Suprapubic skin (tissue), 4 donors: ENCODE measurements at regions not wholly inside any gene's neighbourhood (a gene's known extent, or its start where the extent isn't known, plus 50 kb on each side); places are given as distances from the start of the nearest gene placed in this dataset.

ENCODE experiments used
- DNase-seq, 2 donors: peaks; one replicate each; pipeline ENCODE4 v3.0.0-alpha.2; 2019; ENCODE audit warnings: low spot score in 2 of 2
- H3K27ac ChIP-seq: fragments of 200-600 bp; sonication (generic); one replicate; pipeline ENCODE4 v1.5.1; 2019
- H3K27me3 ChIP-seq: fragments of 200-600 bp; sonication (generic); one replicate; pipeline ENCODE4 v1.5.1; 2019
- H3K36me3 ChIP-seq: fragments of 200-600 bp; sonication (generic); one replicate; pipeline ENCODE4 v1.5.1; 2019
- H3K4me1 ChIP-seq: fragments of 200-600 bp; sonication (generic); one replicate; pipeline ENCODE4 v1.5.1; 2019
- H3K4me3 ChIP-seq: fragments of 200-600 bp; sonication (generic); one replicate; pipeline ENCODE4 v1.5.1; 2019; ENCODE audit warnings: mild to moderate bottlenecking
- H3K9me3 ChIP-seq: fragments of 200-600 bp; sonication (generic); one replicate; pipeline ENCODE4 v1.5.1; 2019
- EP300 ChIP-seq: sonication (generic); formaldehyde crosslinking; IDR thresholded peaks from one replicate; pipeline ENCODE4 v1.6.1; 2017; ENCODE audit warnings: antibody characterized with exemption
- POLR2A ChIP-seq, 2 donors: fragments of 450-650 bp; IDR thresholded peaks; one replicate each; pipeline ENCODE4 v1.6.1; 2017; ENCODE audit warnings: antibody characterized with exemption in 2 of 2, mild to moderate bottlenecking in 2 of 2, moderate library complexity in 2 of 2
- POLR2AphosphoS5 ChIP-seq, 3 donors: sonication (generic); formaldehyde crosslinking; IDR thresholded peaks; one replicate each; pipeline ENCODE4 v1.6.1; 2017; ENCODE audit warnings: antibody characterized with exemption in 3 of 3
- WGBS: methylation state at CpG from one replicate; pipeline ENCODE4 v1.1.5; 2018; 5-methylcytosine and 5-hydroxymethylcytosine counted together
- TF ChIP-seq, protein P1 (sequence below), 2 donors: fragments of 200-600 bp in 1 of 2; fragments of 450-650 bp in 1 of 2; sonication (generic) in 1 of 2; IDR thresholded peaks; one replicate each; pipeline ENCODE4 v1.5.1; 2016 to 2019; ENCODE audit warnings: antibody characterized with exemption in 2 of 2, mild to moderate bottlenecking in 1 of 2, moderate library complexity in 1 of 2

- no peaks in the 10 kb centered on the region for H3K9me3 ChIP-seq
- no peaks in the 10 kb centered on the region for H3K4me1 ChIP-seq
- DNase-seq: no peak
- no peaks in the 10 kb centered on the region for H3K36me3 ChIP-seq
- WGBS: 94% methylated on average over 1 of the region's 1 CpG
- no peak overlapping the region for H3K4me3 ChIP-seq
- no peak overlapping the region for H3K27ac ChIP-seq
- H3K27me3 ChIP-seq: no peaks in the 10 kb centered on the region
- TF ChIP-seq POLR2AphosphoS5 (IDR thresholded peaks at IDR 0.05) (no peak), POLR2A (IDR thresholded peaks at IDR 0.05) (no peak), EP300 (no peak)
- TF ChIP-seq, protein P1, sequence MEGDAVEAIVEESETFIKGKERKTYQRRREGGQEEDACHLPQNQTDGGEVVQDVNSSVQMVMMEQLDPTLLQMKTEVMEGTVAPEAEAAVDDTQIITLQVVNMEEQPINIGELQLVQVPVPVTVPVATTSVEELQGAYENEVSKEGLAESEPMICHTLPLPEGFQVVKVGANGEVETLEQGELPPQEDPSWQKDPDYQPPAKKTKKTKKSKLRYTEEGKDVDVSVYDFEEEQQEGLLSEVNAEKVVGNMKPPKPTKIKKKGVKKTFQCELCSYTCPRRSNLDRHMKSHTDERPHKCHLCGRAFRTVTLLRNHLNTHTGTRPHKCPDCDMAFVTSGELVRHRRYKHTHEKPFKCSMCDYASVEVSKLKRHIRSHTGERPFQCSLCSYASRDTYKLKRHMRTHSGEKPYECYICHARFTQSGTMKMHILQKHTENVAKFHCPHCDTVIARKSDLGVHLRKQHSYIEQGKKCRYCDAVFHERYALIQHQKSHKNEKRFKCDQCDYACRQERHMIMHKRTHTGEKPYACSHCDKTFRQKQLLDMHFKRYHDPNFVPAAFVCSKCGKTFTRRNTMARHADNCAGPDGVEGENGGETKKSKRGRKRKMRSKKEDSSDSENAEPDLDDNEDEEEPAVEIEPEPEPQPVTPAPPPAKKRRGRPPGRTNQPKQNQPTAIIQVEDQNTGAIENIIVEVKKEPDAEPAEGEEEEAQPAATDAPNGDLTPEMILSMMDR (IDR thresholded peaks at IDR 0.05): no peak
Observed at GRCh38 chr12:115093261-115093660, 409.3 kb upstream of the TBX3 start.

DNA sequence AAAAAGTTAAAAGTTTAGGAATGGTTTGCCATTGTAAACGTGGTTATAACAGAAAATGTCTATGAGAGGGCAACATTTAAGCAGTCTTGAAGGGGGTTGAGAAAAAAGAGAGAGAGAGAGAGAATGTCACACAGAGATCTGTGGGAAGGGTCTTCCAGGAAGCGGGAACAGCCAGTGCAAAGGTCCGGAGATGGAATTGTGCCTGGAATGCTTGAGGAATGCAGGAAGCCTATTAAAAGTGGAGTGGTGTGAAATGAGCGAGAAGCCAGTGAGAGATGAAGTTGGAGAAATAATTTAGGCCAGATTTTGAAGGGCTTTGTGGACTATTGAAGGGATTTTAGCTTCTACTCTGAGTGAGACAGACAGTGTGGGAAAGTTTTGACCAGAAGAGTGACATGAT, 406.8 kb upstream of the TBX3 start:
- WGBS: 83% methylated on average over 4 of the region's 4 CpGs
- DNase-seq: no peak

DNA sequence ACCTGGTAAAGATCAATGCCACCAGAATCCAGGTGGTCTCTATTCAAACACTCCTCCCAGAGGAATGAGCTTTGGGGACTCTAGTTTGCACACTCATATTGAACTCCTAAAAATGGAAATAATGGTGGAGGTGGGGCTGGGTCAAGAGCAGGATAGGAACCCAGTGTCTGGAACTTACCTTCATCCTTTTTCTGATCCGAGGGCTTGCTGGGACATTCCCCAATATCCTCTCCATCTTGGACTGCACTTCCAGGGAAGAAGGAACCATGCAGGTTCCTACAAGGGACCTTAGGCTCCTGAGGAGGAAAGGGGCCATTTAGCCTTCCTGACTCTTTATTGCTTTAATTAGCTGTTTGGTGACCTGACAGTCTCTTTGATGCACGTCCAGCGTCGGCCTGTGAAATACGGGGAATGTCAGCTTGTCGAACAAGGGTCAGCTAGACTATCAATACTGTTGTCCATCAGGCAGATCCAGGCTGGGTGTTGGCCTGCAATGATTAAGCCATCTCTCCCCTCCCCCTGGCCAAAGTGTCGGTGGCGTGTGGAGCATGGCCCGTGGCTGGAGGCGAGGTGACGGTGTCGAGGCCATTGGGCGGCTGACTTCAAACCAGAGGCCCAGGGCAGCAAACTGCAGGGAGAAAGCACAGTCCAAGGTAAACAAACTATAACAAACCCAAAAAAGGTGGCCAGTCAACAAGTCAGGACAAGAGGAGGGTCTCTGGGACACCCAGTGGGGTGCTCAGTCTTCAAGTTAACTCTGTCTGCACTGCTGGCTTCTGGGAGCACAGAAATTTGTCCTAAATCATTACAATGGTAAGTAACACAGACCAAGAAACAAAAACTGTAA, 405.2 kb upstream of the TBX3 start:
- no peak overlapping the region for H3K4me3 ChIP-seq
- TF ChIP-seq POLR2A (IDR thresholded peaks at IDR 0.05): no peak
- TF ChIP-seq POLR2AphosphoS5 (IDR thresholded peaks at IDR 0.05): no peak
- no peak for TF ChIP-seq EP300

More for the DNA sequence above, 406.8 kb upstream of the TBX3 start:
- H3K4me1 ChIP-seq: no peaks in the 10 kb centered on the region
- no peak overlapping the region for H3K4me3 ChIP-seq
- H3K27ac ChIP-seq: no peak overlapping the region
- H3K36me3 ChIP-seq: no peaks in the 10 kb centered on the region
- TF ChIP-seq, protein P1 (IDR thresholded peaks at IDR 0.05): no peak
- TF ChIP-seq POLR2AphosphoS5 (IDR thresholded peaks at IDR 0.05): no peak
- no peaks in the 10 kb centered on the region for H3K27me3 ChIP-seq
- no peaks in the 10 kb centered on the region for H3K9me3 ChIP-seq

DNA sequence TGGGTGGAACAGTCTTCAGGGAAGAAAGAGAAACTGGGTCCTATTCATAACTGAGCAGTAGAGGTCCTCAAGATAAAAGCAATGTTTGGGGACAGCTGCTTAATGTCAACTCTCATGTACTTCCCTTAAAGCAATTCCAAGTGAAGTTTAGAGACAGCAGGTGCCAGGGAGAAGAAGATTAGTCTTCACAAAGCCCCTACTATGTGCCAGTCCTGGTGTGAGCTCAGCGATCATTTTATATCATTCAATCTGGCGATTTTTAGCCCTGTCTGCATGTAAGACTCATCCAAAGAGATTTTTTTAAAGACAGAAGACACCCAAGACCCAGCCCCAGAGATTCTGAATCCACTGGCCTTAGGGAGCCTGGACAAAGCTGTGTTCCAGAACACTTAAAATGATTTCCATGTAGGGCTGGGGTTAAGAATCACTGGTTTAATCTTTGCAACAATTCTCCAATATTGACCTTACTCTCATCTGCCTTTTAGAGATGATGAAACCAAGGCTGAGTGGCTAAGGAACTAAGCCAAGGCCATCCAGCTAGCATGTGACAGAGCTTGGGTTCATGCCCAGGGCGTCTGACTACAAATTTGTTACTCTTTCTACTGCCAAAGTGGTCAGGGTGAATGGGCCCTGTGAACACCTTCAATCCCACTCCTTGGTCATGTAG, 404.5 kb upstream of the TBX3 start:
- H3K9me3 ChIP-seq: no peaks in the 10 kb centered on the region
- no peak for TF ChIP-seq POLR2A (IDR thresholded peaks at IDR 0.05)
- no peak for TF ChIP-seq EP300
- no peak for TF ChIP-seq POLR2AphosphoS5 (IDR thresholded peaks at IDR 0.05)
- TF ChIP-seq, protein P1 (IDR thresholded peaks at IDR 0.05): no peak
- H3K27ac ChIP-seq: no peak overlapping the region
- 67% methylated on average over 3 of the region's 3 CpGs for WGBS
- H3K4me1 ChIP-seq: no peaks in the 10 kb centered on the region
- H3K4me3 ChIP-seq: no peak overlapping the region
- H3K36me3 ChIP-seq: no peaks in the 10 kb centered on the region
- DNase-seq: no peak
- no peaks in the 10 kb centered on the region for H3K27me3 ChIP-seq

More for the DNA sequence above, 405.2 kb upstream of the TBX3 start:
- no peak for DNase-seq
- Histone ChIP-seq H3K27ac (no peak overlapping the region), H3K4me1 (no peaks in the 10 kb centered on the region), H3K9me3 (no peaks in the 10 kb centered on the region), H3K27me3 (no peaks in the 10 kb centered on the region), H3K36me3 (no peaks in the 10 kb centered on the region)
- 81% methylated on average over 13 of the region's 13 CpGs for WGBS

DNA sequence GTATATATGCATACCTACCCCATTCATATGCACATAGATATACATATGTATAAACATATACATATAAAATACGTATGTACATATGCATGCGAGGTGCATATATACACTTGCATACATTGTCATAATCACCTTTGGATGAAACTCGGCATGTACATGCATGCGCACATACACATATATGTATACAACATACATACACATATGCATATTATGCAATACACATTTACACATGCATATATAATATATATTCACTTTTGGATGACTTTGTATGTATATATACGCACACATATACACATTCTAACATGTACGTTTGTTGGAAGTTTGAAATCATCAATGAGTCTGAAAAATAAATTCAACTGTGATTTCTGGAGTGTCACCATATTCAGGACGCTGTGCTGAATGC, 401.6 kb upstream of the TBX3 start:
- H3K4me3 ChIP-seq: no peak overlapping the region
- TF ChIP-seq POLR2A (IDR thresholded peaks at IDR 0.05) (no peak), POLR2AphosphoS5 (IDR thresholded peaks at IDR 0.05) (no peak), EP300 (no peak)
- TF ChIP-seq, protein P1 (IDR thresholded peaks at IDR 0.05): no peak

More for the DNA sequence above, 401.6 kb upstream of the TBX3 start:
- WGBS: 95% methylated on average over 7 of the region's 7 CpGs
- DNase-seq: no peak
- Histone ChIP-seq H3K9me3 (no peaks in the 10 kb centered on the region), H3K27ac (no peak overlapping the region), H3K27me3 (no peaks in the 10 kb centered on the region), H3K4me1 (no peaks in the 10 kb centered on the region), H3K36me3 (no peaks in the 10 kb centered on the region)
